Liver (tissue), 7 donors: ENCODE measurements at regions not wholly inside any gene's neighbourhood (a gene's known extent, or its start where the extent isn't known, plus 50 kb on each side); places are given as distances from the start of the nearest gene placed in this dataset.

Source experiments
- DNase-seq: peaks from one replicate; pipeline ENCODE4 v3.0.0-alpha.2; 2017; ENCODE audit warnings: low spot score
- H3K27ac ChIP-seq, 2 donors: one replicate each; pipeline ENCODE4 v1.7.0; 2013; ENCODE audit warnings: inconsistent platforms in 2 of 2, low read length in 2 of 2, control low read depth in 1 of 2, low read depth in 1 of 2, mild to moderate bottlenecking in 1 of 2
- H3K27me3 ChIP-seq, 4 donors: one replicate each; pipeline versions ENCODE4 v1.6.1 to v1.7.0; 2013; ENCODE audit warnings: low read length in 3 of 4, inconsistent platforms in 1 of 4, mild to moderate bottlenecking in 1 of 4, moderate library complexity in 1 of 4; ENCODE audit not compliant: control insufficient read depth in 4 of 4, insufficient read depth in 4 of 4
- H3K36me3 ChIP-seq, 4 donors: one replicate each; pipeline versions ENCODE4 v1.6.1 to v1.7.0; 2013; ENCODE audit warnings: low read length in 3 of 4, mild to moderate bottlenecking in 3 of 4, low read depth in 1 of 4, moderate library complexity in 1 of 4; ENCODE audit not compliant: control insufficient read depth in 4 of 4, insufficient read depth in 3 of 4
- H3K4me1 ChIP-seq, 4 donors: one replicate each; pipeline versions ENCODE4 v1.6.1 to v1.7.0; 2013; ENCODE audit warnings: low read length in 3 of 4, mild to moderate bottlenecking in 3 of 4, moderate library complexity in 1 of 4; ENCODE audit not compliant: control insufficient read depth in 4 of 4, insufficient read depth in 4 of 4
- H3K4me3 ChIP-seq, 3 donors: one replicate each; pipeline versions ENCODE4 v1.6.1 to v1.7.0; 2013; ENCODE audit warnings: low read length in 3 of 3, control low read depth in 1 of 3, low read depth in 1 of 3, mild to moderate bottlenecking in 1 of 3
- H3K9ac ChIP-seq, 2 donors: one replicate each; pipeline ENCODE4 v1.7.0; 2013; ENCODE audit warnings: low read length in 2 of 2, mild to moderate bottlenecking in 2 of 2, moderate library complexity in 2 of 2, control low read depth in 1 of 2, low read depth in 1 of 2
- H3K9me3 ChIP-seq, 4 donors: one replicate each; pipeline versions ENCODE4 v1.6.1 to v1.7.0; 2013; ENCODE audit warnings: low read length in 3 of 4; ENCODE audit not compliant: control insufficient read depth in 4 of 4
- EGR1 ChIP-seq, 2 donors: IDR thresholded peaks; 2 replicates each; pipeline ENCODE4 v1.6.1; 2016 to 2018; ENCODE audit warnings: antibody characterized with exemption in 2 of 2, low read depth in 2 of 2
- GABPA ChIP-seq, 2 donors: IDR thresholded peaks in 1 of 2; conservative IDR thresholded peaks in 1 of 2; 2 replicates each; pipeline ENCODE4 v1.6.1; 2016; ENCODE audit warnings: antibody characterized with exemption in 2 of 2, mild to moderate bottlenecking in 1 of 2, moderate library complexity in 1 of 2
- JUND ChIP-seq, 2 donors: IDR thresholded peaks; 2 replicates each; pipeline ENCODE4 v1.6.1; 2016; ENCODE audit warnings: antibody characterized with exemption in 2 of 2
- TAF1 ChIP-seq: conservative IDR thresholded peaks from 2 replicates; pipeline ENCODE4 v1.6.1; 2016; ENCODE audit warnings: antibody characterized with exemption, mild to moderate bottlenecking
- YY1 ChIP-seq: IDR thresholded peaks from 2 replicates; pipeline ENCODE4 v1.6.1; 2016; ENCODE audit warnings: antibody characterized with exemption, mild to moderate bottlenecking
- WGBS: extraction: QIAGEN DNeasy Blood & Tissue Kit; methylation state at CpG from one replicate; pipeline ENCODE4 v1.1.7; 2013; 5-methylcytosine and 5-hydroxymethylcytosine counted together
- TF ChIP-seq, protein P1 (sequence below): IDR thresholded peaks from 2 replicates; pipeline ENCODE4 v1.6.1; 2016; ENCODE audit warnings: antibody characterized with exemption
- TF ChIP-seq, protein P2 (sequence below): IDR thresholded peaks from 2 replicates; pipeline ENCODE4 v1.6.1; 2016; ENCODE audit warnings: antibody characterized with exemption, mild to moderate bottlenecking
- TF ChIP-seq, protein P3 (sequence below): IDR thresholded peaks from 2 replicates; pipeline ENCODE4 v1.6.1; 2016; ENCODE audit warnings: antibody characterized with exemption
- donor health status: healthy.
- donor health status: healthy.
- donor health status: healthy.
- donor health status: healthy.

DNA sequence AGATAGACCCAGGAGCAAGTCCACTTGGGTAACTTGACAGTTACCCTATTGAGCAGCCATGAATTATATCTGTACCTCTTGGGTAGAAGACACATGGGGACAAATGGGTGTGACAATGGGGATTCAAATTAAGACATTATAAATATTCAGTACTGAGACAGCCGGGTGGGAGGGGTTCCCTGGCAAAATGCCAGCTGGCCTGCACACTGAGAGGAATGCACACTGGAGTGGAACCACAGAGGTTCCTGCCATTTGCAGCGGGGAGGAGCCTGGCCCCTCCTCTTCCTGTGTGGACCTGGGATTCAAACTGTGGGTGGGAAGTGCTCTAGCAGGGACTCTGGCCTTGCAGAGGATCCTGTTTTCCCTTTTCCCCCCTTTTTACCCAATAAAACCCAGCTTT is 118.7 kb upstream of the CDKN3 start:
- TF ChIP-seq, protein P1, sequence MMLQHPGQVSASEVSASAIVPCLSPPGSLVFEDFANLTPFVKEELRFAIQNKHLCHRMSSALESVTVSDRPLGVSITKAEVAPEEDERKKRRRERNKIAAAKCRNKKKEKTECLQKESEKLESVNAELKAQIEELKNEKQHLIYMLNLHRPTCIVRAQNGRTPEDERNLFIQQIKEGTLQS: no peak
- TF ChIP-seq, protein P2, sequence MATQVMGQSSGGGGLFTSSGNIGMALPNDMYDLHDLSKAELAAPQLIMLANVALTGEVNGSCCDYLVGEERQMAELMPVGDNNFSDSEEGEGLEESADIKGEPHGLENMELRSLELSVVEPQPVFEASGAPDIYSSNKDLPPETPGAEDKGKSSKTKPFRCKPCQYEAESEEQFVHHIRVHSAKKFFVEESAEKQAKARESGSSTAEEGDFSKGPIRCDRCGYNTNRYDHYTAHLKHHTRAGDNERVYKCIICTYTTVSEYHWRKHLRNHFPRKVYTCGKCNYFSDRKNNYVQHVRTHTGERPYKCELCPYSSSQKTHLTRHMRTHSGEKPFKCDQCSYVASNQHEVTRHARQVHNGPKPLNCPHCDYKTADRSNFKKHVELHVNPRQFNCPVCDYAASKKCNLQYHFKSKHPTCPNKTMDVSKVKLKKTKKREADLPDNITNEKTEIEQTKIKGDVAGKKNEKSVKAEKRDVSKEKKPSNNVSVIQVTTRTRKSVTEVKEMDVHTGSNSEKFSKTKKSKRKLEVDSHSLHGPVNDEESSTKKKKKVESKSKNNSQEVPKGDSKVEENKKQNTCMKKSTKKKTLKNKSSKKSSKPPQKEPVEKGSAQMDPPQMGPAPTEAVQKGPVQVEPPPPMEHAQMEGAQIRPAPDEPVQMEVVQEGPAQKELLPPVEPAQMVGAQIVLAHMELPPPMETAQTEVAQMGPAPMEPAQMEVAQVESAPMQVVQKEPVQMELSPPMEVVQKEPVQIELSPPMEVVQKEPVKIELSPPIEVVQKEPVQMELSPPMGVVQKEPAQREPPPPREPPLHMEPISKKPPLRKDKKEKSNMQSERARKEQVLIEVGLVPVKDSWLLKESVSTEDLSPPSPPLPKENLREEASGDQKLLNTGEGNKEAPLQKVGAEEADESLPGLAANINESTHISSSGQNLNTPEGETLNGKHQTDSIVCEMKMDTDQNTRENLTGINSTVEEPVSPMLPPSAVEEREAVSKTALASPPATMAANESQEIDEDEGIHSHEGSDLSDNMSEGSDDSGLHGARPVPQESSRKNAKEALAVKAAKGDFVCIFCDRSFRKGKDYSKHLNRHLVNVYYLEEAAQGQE: no peak
- TF ChIP-seq, protein P3, sequence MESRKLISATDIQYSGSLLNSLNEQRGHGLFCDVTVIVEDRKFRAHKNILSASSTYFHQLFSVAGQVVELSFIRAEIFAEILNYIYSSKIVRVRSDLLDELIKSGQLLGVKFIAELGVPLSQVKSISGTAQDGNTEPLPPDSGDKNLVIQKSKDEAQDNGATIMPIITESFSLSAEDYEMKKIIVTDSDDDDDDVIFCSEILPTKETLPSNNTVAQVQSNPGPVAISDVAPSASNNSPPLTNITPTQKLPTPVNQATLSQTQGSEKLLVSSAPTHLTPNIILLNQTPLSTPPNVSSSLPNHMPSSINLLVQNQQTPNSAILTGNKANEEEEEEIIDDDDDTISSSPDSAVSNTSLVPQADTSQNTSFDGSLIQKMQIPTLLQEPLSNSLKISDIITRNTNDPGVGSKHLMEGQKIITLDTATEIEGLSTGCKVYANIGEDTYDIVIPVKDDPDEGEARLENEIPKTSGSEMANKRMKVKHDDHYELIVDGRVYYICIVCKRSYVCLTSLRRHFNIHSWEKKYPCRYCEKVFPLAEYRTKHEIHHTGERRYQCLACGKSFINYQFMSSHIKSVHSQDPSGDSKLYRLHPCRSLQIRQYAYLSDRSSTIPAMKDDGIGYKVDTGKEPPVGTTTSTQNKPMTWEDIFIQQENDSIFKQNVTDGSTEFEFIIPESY: no peak
- no peaks in the 10 kb centered on the region for H3K27me3 ChIP-seq
- no peaks in the 10 kb centered on the region for H3K36me3 ChIP-seq
- WGBS: 79% methylated on average over 2 of the region's 2 CpGs
- no peaks in the 10 kb centered on the region for H3K4me1 ChIP-seq
- H3K4me3 ChIP-seq: no peak overlapping the region
- H3K9me3 ChIP-seq: no peaks in the 10 kb centered on the region
- no peak for DNase-seq
- H3K27ac ChIP-seq: no peak overlapping the region
- H3K9ac ChIP-seq: no peak overlapping the region

DNA sequence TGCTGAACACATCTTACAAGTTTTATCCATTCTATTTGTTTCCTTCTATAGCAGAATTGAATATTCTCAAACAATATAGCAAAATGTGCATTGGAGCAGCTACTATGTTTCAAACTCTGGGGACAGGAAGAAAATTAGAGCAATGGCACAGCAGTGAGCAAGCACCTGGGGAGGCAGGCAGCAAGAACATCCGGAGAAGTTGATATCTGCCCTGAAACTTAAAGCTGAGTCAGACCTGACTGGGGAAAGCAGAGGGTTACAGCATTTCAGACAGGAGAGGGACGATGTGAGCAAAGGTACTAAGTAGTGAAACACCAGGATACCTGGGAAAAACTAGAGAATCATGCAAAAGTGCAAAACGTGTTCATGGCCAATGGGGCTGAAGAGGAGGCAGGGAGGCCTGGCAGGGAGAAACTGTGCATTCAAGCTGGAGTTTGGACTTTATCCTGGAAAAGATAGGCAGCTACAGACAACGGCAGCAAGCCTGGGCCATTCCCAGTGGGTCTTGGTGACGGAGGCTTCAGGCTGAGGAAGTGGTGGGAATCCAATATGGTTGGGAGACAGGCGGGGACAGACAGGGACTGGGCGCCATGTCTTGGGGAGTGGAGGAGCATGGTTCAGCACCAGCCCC is 118.0 kb upstream of the CDKN3 start:
- Histone ChIP-seq H3K27me3 (no peaks in the 10 kb centered on the region), H3K9me3 (no peaks in the 10 kb centered on the region), H3K4me1 (no peaks in the 10 kb centered on the region), H3K27ac (no peak overlapping the region), H3K9ac (no peak overlapping the region), H3K36me3 (no peaks in the 10 kb centered on the region), H3K4me3 (no peak overlapping the region)
- TF ChIP-seq EGR1 (IDR thresholded peaks at IDR 0.05; ENCODE audit: low read depth in 2 of 2) (no peak), TAF1 (no peak), GABPA (IDR thresholded peaks at IDR 0.05 in 1 of 2, conservative IDR thresholded peaks at IDR 0.05 in 1 of 2) (no peak)
- TF ChIP-seq, protein P3: no peak
- no peak for DNase-seq
- WGBS: 80% methylated on average over 7 of the region's 7 CpGs

DNA sequence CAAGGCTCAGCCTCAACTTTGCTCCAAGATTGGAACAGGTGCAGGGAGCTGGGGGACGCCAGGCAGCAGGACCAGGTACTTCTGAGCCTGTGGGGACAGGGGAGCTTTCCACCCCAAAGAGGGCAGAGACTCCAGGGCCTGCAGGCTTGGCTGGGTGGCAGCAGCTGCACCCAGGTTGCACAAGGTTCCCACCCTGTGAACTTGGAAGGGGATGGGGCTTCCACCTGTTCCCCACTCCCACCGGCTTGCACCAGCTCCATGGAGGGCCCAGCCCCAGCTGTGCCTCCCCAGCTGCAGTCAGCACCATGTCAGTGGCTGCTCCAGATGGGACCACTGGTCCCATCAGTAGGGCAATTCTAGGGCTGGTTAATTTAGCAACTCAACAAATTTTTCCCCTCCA is 114.0 kb upstream of the CDKN3 start:
- H3K9ac ChIP-seq: no peak overlapping the region
- no peak overlapping the region for H3K27ac ChIP-seq
- DNase-seq: no peak
- 82% methylated on average over 2 of the region's 2 CpGs for WGBS
- H3K27me3 ChIP-seq: no peaks in the 10 kb centered on the region
- H3K9me3 ChIP-seq: no peaks in the 10 kb centered on the region
- no peak for TF ChIP-seq YY1
- no peak for TF ChIP-seq JUND (IDR thresholded peaks at IDR 0.05)
- H3K4me3 ChIP-seq: no peak overlapping the region
- H3K36me3 ChIP-seq: no peaks in the 10 kb centered on the region
- no peaks in the 10 kb centered on the region for H3K4me1 ChIP-seq
